GM19452 (cell line): ENCODE measurements at regions not wholly inside any gene's neighbourhood (a gene's known extent, or its start where the extent isn't known, plus 50 kb on each side); places are given as distances from the start of the nearest gene placed in this dataset.
"Not testable (repeated sequence)": the region's sequence is repeated elsewhere in the genome, so short reads cannot be mapped to it uniquely, and the experiment has no call there.

Experiments used
- ATAC-seq: cut with Tn5 transposase; IDR thresholded peaks from one replicate; pipeline ENCODE4 v1.9.1; 2021; ENCODE audit not compliant: unreplicated experiment

DNA sequence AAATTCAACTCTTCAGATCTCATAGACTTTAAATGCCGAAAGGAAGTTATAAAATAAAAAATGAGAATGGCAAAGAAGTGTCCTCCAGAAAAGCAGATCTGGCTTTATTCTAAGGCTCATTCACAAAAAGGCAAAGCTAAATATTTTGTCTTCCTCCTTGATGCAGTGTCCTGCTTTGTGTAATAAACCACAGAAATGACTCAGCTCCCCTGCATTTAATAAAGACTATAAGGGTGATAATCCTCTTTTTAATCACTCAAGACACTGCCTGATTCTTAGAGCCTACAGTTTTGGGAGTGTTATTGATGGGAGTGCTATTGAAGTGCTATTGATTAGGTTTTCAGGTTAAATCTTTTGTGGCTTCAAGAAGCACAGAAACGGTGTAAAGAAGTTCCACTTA, 482.0 kb downstream of the PCDH20 start:
- no peak for ATAC-seq

DNA sequence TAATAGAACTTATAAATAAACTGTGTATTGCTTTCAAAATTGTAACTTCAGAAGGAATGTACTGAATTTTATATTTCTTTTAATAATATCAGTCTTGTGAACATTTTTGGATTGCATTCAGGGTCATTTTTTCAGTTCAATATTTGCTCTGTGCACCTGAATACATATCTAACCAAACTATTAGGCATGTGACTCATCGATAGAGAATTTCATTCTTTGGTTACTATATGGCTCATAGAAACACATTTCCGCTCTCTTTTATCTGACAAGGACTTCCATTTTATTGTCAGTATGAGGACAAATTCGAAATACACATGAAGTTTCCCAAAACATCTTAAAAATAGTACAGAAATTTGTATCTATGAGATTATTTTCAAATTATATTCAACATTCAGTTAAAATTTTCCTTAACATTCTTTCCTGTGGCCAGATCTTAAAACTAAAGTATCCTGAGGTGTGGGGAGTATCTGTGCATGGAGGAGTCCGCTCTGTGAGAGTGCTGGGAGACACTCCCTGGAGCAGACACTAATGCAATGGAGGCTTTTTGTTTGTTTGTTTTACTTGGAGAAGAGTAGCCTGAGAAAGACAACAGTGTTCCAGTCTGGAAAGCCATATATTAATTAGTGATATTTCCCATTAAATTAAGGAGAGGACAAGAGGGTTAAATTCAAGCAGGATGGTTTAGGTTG, 483.6 kb downstream of the PCDH20 start:
- ATAC-seq, result no peak

DNA sequence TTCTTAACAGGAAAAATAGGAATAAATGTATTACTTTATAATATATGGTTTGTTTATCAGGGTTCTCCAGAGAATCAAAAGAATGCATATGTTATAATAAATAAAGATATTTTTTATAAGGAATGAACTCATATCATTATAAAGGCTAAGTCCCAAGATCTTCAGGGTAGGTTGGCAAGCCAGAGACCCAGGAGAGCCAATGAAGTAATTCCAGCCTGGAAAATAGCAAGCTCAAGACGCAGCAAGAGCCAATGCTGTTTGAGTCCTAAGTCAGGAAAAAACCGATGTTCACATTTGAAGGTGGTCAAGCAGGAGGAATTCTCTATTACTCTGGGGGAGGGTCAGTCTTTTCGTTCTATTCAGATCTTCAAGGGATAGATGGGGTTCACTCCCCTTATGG, 490.0 kb downstream of the PCDH20 start:
- no peak for ATAC-seq

DNA sequence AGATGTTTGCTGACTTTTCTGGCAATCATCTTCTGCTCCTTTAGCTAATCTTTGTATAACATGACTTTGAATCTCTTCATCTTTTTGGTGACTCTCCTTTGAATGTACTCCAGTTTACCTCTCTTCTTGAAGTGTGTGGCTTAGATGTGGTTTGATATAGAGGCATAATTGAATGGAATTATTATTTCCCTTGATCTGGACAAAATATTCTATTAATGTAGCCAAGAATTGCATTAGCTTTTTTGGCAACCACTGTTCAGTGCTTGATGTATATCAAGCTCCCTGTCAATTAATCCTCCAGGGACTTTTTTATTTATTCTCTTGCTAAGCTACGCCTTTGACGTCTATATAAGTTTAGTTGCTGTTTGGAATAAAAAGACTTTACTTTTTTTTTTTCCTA, 490.8 kb downstream of the PCDH20 start:
- no peak for ATAC-seq

DNA sequence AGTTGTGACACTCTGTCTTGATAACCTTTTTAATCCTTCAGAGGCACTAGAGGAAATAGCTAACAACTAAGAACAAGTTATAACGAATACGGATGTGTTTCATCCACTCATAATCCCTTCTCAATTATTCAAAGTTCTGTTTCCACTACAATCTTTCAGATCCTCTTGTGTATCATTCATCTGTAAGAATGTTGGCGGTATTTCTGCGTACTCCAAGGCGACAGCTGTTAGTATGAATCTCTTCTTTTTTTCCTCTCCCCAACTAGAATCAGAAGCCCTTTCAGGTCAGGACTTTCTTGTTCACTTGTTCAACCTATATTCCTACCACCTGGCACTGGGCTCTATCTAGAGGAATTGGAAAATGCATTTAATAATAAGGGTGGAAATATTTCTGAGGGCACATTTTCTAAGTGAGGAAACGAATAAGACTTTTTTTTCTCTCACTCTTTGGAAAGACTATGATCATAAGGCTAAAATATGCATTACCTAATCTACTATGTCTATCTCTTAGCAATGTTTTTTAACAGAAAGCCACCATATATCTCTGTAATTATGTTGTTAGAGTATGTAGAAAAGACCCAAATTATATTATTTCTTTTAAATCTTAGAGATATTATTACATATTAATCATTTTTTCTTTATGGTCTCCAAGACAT, 492.9 kb downstream of the PCDH20 start:
- ATAC-seq, result no peak

DNA sequence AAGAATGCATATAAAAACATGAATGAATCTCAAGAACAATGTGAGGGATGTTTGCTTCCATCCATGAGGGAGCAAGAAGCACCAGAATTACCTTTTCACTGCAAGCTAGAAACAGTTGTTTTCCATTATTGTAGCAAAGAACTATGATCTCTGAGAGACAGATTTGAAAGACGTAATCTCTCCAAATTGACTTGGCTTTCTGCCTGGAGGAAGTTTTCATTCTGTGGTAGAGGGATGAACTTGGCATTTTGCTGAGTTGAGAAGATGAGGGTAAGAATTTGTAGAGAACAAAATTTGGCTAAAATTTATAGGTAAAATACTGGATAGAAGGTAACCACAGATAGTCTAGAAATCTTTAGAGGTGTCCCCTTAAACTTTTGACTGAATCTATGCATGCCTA, 496.8 kb downstream of the TDRD3 start:
- ATAC-seq, result no peak

DNA sequence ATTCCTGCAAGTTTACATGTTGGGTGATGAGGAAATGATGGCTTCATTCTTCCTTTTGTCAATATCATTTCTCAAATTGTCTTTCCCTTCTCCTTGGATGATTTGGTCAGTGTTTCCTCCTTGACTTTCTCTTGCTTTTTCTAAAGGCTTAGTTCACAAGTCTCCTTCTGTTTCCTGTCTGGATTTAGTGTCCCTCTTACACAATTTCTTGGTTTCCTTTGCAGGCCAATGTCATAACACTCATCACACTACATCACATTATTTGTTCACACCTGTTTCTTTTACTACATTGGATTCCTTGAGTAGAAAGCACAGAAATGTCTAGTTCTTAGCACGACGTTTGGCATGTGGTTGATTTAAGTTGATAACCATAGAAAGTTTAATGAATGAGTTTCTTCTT, 490.7 kb downstream of the TDRD3 start:
- no peak for ATAC-seq

DNA sequence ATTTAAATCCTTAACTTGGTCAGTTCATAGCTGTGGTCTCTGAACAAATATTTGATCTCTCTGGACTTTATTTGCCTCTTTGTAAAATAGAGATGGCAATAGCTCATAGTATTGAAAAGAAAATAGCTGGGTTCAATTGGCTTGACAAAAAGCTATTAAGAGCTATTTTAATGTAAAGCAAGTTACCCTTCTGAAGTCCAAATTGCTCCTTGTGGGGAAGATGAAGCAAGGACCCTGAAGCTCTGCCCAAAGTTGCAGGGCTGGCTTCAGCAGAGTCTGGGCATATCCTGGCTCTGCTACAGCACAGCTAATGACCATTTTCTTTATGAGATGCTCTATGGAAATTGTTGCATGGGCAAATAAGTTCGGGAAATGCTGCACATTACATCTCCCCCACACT, 484.5 kb downstream of the TDRD3 start:
- ATAC-seq, result no peak

DNA sequence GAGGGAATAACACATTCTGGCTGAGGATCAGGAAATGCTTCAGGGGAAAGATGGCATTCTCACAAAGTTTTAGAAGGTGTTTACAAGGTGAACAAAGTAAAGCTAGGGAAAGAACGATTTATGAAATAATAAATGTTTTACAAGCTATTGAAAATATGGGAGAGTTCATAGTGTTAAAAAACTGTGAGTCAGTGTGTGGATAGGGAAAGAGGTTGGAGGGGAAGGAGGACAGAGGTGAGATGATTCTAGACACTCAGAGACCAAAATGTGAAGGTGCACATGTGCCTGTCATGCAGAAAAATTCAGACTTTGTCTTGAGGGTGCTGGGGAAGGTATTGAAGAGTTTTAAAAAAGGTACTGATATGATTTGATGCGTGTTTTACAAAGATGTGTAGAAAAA, 476.1 kb downstream of the TDRD3 start:
- no peak for ATAC-seq

DNA sequence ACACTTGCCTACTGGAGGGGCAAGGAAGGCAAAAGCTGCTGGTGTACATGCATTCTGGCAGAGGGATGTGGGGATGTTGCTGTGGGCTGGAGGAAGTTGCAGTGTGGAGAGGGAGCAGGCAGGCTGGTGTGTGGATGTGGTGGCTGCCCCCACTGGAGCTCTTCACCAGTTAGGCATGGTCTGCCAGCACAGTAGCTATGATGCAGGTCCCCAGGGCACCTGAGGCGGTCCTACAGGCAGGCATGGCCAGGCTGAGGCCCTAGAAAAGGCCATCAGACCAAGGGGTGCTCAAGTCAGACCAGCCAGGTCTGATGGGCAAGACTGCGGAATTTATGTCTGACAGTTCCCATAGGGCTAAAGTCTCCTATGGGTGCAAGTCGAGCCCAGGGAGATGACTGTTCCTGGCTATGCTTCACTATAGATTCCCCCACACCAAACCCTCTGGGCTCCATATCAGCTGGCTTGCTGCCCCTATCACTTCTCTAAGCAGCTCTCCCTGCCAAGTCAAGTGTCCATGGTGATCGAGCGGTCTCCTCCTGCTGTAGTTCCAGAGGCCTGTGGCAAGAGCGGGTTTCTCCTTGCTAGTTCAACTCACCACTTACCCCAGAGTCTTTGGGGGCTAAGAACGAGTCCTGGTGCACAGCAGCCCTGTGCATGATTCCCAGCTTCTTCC, 473.1 kb downstream of the TDRD3 start:
- no peak for ATAC-seq

DNA sequence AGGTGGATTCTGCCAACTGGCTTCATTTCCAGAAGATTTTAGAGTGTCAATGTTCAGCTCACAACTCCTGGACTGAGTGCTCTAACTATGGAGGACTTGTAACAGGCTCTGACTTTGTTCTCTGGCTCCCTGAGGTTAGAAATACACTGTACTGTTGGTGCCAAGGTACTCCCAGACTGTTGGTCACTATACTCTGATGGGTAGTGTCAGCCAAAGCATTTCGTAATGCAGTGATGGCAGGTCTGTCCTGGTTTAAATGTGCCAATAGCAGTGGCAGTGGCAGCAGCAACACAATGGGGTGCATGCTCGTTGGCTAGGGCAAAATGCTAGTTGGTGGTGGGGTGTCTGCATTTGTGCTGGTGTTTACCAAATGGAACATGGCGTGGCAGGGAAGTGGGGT, 472.2 kb downstream of the TDRD3 start:
- no peak for ATAC-seq

DNA sequence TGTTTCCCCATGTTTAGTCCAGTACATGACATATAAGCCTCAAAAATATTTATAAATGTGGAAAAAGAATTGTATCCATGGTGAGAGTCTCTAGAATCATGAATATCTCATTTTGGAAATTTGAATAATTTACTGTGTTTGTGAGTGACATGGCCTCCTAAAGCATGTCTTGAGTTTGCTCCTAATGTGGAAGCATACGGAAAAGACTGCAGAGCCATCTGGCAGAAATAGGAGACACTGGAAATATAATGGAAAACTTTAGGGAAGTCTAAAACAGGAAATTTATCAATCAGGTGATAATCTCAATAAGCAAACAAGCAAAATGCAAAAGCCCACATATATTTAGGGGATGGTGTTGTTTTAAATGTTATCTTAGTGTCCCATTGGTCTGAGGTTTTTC, 465.0 kb downstream of the TDRD3 start:
- ATAC-seq, result no peak

DNA sequence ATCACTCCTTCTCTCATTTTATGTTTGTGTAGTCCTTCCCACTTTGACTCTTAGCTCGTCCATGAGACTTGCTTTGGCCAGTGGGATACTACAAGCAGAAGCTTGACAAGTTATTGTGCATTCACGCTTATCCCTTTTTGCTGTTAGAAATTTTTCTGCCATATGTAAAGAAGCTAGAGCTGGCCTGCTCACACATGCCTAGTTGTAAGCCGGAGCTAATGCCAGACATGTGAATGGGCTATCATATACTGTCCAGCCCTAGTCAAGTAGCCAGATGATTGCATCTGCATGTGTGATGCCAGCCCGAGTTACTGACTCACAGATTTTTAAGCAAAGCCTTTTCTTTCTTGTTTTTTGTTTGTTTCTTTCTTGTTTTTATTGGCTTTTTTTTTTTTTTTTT, 460.7 kb downstream of the TDRD3 start:
- ATAC-seq, result no peak

DNA sequence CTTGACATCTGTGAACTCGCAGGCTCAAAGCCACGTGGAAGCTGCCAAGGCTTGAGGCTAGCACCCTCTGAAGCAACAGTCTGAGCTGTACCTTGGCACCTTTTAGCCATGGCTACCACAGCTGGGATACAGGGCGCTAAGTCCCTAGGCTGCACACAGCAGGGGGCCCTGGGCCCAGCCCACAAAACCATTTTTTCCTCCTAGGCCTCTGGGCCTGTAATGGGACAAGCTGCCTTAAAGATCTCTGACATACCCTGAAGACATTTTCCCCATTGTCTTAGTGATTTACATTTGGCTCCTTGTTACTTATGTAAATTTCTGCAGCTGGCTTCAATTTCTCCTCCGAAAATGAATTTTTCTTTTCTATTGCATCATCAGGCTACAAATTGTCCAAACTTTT, 455.9 kb downstream of the TDRD3 start:
- ATAC-seq, result no peak

DNA sequence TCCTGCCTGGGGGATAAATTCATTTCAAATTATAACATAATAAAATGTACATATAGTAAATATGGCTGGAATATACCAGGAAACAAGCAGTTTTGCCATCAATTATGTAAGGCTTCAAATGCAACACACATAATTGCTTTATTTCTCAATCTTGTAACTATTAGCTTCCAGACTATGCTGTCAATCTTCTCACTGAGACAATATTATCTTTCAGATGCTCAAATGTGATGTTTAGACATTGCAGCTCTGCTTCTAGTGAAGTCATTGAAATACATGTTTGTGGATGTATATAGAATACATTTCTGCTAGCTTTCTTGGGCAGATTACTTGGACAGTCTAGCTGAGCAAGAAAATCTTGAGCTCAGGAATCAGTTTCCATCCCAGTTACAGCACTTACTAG, 454.4 kb downstream of the TDRD3 start:
- no peak for ATAC-seq

DNA sequence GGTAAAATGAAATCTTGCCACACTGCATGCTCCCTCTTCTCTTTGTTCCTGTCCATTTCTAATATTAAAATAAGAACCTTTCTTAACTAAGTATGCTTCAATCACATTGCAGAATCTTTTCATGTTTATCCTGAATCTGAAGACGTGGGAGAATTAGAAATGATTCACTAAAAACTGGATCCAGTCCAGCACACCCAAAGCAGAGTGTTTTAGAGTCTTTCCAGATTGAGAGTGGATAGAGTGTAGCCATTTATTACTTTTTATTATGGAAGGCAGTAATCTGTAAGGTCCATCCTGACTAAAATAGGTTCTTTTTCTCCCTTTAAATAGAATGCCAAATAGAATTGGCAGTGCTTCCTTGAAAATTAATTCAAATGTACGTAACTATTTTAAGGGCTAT, 453.5 kb downstream of the TDRD3 start:
- ATAC-seq, result no peak

DNA sequence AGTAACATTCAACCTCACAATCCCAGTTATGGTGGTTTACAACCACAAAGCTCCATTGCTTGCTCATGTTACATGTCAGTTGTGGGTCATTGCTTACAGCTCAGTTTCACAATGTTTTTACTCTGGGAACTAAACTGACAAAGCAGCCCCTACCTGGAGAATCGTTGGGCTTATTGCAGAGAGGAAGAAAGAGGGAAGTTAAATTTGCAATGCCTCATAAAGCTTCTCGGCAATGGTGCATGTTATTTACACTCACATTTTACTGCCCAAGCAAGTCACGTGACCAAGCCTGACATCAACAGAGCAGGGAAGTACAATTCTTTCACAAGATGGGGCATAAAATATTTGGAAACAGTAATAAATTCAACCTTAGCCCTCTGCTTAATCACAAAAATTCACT, 441.6 kb downstream of the TDRD3 start:
- no peak for ATAC-seq

DNA sequence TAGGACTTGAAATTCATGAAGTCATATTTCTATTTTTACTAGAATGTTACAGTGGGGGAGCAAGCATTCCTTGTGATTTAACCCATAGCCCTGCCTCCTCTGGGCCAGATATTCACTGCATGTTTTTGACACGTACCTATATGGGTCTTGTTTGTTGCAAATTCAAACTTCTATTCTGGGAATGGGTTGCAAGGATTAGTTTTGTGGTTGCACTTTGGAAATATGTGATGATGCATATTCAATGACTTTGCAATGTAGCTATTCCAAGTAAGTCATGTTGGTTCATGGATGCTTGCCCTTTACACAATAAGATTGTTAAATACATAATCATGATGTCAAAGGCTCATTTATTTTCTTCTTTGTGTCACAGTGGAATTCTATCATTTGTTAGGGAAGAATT, 440.8 kb downstream of the TDRD3 start:
- ATAC-seq, result no peak

DNA sequence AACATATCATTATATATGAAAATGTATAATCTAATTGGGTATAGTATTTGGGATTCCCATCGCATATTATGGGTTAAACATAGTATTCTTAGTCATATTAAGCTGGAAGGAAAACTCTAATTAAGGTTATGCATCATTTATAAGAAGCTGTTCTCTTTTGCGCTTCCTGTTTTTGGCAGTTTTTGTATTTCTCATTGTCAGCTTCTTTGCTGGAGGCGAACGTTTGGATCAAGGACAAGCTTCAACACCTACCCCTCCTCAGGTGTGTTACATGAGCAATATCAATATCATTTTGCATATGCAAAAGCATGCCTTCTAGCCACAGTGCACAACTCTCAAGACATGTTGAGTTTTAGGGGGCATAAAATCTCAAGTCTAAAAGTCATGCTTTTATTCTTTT, 439.8 kb downstream of the TDRD3 start:
- ATAC-seq, result no peak

DNA sequence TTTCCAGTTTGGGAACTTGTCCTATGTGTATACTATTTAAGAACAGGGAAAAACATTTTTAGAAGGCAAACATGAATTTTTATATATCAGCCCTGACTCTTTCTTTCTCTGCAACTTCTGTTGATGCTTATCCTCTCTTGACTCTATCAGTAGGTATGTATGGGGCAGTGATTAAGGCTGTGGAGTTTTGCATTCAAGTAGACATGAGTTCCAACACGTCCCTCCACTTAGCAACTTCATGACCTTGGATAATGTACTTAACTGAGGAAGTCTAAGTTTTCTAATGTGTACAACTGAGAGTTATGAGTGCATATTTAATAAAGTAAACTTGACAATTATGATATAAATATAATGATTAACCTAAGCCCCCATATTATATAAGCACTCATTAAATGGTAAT, 414.6 kb downstream of the TDRD3 start:
- no peak for ATAC-seq

DNA sequence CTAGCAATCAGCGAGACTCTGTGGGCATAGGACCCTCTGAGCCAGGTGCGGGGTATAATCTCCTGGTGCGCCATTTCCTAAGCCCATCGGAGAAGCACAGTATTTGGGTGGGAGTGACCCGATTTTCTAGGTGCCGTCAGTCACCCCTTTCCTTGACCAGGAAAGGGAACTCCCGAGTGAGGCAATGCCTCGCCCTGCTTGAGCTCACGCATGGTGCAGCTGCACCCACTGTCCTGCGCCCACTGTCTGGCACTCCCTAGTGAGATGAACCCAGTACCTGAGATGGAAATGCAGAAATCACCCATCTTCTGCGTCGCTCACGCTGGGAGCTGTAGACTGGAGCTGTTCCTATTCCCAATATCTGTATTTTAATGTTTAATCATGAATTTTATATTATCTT, 408.6 kb downstream of the TDRD3 start:
- not testable (repeated sequence) for ATAC-seq

DNA sequence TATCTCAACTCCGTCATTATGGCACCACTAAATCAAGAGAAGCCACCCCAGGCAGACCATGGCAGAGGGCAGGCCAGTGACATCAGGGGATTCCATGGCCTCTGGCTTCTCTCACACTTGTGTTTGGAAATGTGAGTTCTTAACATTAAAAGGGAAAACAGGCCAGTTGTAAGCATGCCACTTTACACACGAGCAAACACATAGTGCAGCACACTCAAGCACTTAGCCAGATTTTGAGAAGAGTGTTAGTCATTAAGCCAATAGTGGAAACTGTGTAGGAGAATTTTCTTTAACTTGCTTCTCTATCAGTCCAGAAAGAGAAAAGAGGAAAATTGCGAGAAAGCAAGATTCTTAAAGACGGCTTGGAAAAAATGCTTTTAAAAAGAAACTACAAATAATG, 401.5 kb downstream of the TDRD3 start:
- ATAC-seq, result no peak

DNA sequence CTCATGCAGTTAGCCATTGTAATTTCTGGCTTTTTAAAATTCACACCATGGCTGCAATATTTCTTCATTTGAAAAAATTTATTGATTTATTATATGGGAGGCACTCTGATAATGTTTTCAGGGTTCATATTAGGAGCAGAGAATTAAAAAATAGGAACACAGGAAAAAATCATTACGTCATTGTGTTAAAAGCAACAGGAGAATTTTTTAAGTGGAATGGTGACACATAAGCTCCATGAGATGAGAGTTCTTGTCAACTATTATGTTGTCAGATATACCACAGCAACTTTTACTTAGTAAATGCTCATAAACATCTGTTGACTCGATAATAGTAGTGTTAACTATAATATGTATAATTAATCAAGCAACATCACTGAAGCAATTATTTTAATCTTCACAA, 400.1 kb downstream of the TDRD3 start:
- no peak for ATAC-seq
